Liver (tissue), 3 donors: ENCODE measurements at regions not wholly inside any gene's neighbourhood (a gene's known extent, or its start where the extent isn't known, plus 50 kb on each side); places are given as distances from the start of the nearest gene placed in this dataset.

ENCODE experiments used
- ATF3 ChIP-seq: IDR thresholded peaks from 2 replicates; pipeline ENCODE4 v1.6.1; 2016; ENCODE audit warnings: antibody characterized with exemption
- CTCF ChIP-seq: fragments of 150-350 bp; IDR thresholded peaks from 2 replicates; pipeline ENCODE4 v1.5.1; 2017; ENCODE audit warnings: improper control_type of control experiment, low read depth, low read length; ENCODE audit not compliant: missing input control
- FOXA1 ChIP-seq: IDR thresholded peaks from 2 replicates; pipeline ENCODE4 v1.6.1; 2016; ENCODE audit warnings: antibody characterized with exemption
- HNF4A ChIP-seq, 2 donors: conservative IDR thresholded peaks; 2 replicates each; pipeline ENCODE4 v1.6.1; 2016; ENCODE audit warnings: antibody characterized with exemption in 2 of 2, mild to moderate bottlenecking in 2 of 2
- HNF4G ChIP-seq: IDR thresholded peaks from 2 replicates; pipeline ENCODE4 v1.6.1; 2016; ENCODE audit warnings: antibody characterized with exemption
- JUND ChIP-seq, 2 donors: IDR thresholded peaks; 2 replicates each; pipeline ENCODE4 v1.6.1; 2016; ENCODE audit warnings: antibody characterized with exemption in 2 of 2
- MAX ChIP-seq: IDR thresholded peaks from 2 replicates; pipeline ENCODE4 v1.6.1; 2016; ENCODE audit warnings: antibody characterized with exemption
- RAD21 ChIP-seq, 2 donors: IDR thresholded peaks; 2 replicates each; pipeline ENCODE4 v1.6.1; 2016; ENCODE audit warnings: antibody characterized with exemption in 2 of 2, mild to moderate bottlenecking in 2 of 2
- REST ChIP-seq: IDR thresholded peaks from 2 replicates; pipeline ENCODE4 v1.6.1; 2016; ENCODE audit warnings: antibody characterized with exemption, mild to moderate bottlenecking
- RXRA ChIP-seq, 2 donors: IDR thresholded peaks; 2 replicates each; pipeline ENCODE4 v1.6.1; 2017 to 2018; ENCODE audit warnings: antibody characterized with exemption in 2 of 2, mild to moderate bottlenecking in 1 of 2
- YY1 ChIP-seq: IDR thresholded peaks from 2 replicates; pipeline ENCODE4 v1.6.1; 2016; ENCODE audit warnings: antibody characterized with exemption, mild to moderate bottlenecking
- donor health status: healthy.
- donor health status: healthy.

- TF ChIP-seq REST, result no peak
- TF ChIP-seq CTCF, result no peak
- TF ChIP-seq HNF4G, result no peak
- TF ChIP-seq HNF4A (conservative IDR thresholded peaks at IDR 0.05), result no peak
- no peak for TF ChIP-seq JUND (IDR thresholded peaks at IDR 0.05)
- TF ChIP-seq MAX, result no peak
- TF ChIP-seq RAD21 (IDR thresholded peaks at IDR 0.05), result no peak
- no peak for TF ChIP-seq YY1
- no peak for TF ChIP-seq RXRA (IDR thresholded peaks at IDR 0.05)
- TF ChIP-seq ATF3, result no peak
- no peak for TF ChIP-seq FOXA1
Observed at GRCh38 chr18:75859533-75859932, 432.0 kb upstream of the SMIM21 start.
